RWPE1 (cell line): ENCODE measurements at regions not wholly inside any gene's neighbourhood (a gene's known extent, or its start where the extent isn't known, plus 50 kb on each side); places are given as distances from the start of the nearest gene placed in this dataset.

Experiments used
- CTCF ChIA-PET: fragments of 350-600 bp; sonication (Branson Sonifier 250); formaldehyde crosslinking; extraction: SDS; loops from one replicate; lab custom pipeline; 2021; lab: Yijun Ruan, JAX
- POLR2A ChIA-PET: fragments of 400-600 bp; formaldehyde crosslinking; extraction: SDS; loops from one replicate; lab custom pipeline; 2020; ENCODE audit warnings: antibody characterized with exemption; ENCODE audit not compliant: low non-redundant PET; lab: Yijun Ruan, JAX
- DNase-seq: peaks from one replicate; pipeline ENCODE4 v3.0.0; 2012; ENCODE audit warnings: low spot score
- H3K27ac ChIP-seq: fragments of 450-650 bp; 2 replicates; pipeline ENCODE4 v1.5.1; 2017
- CTCF ChIP-seq: fragments of 450-650 bp; conservative IDR thresholded peaks from 2 replicates; pipeline ENCODE4 v1.5.1; 2017; ENCODE audit warnings: low read depth, mild to moderate bottlenecking

DNA sequence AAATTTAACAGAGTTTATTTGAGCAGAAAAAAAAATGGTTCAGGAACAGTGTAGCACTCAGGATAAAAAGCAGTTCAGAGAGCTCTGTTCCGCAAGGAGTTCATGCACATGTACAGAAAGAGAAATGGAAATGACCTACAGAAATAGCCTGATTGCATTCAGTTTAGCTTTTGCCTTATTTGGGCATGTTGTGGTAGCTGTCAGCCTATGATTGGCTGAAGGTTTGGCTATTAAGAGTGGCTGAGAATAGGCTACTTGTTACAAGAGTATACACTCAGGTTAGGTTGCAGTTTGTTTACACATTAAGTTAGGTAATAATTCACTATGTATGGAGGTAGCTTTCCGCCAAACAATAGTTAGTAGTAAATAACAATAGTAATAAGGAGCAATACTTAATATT is 511.0 kb upstream of the TMPRSS15 start:
- no peak for TF ChIP-seq CTCF
- no peak for DNase-seq
- ChIA-PET CTCF (no interaction called here), POLR2A (no interaction called here)
- no peak overlapping the region for H3K27ac ChIP-seq

DNA sequence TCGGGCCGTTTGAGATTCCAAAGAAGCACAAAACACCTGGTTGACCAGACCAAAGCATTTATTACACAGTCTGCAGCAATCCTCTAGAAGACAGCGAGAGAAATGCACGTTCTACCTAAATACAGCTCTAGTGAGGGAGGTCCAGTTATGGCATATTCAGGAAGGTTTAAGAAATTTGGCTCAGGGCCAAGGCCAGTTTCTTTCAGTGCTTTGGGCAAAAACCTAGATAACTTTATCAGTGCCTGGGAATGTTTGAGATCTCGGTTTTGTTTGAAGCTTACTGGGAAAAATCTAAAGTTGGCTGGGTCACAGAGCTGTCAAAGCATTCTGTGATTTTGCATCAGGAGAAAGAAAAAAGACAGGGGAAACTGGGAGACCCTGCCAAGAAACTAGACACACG is 514.0 kb upstream of the TMPRSS15 start:
- no peak for TF ChIP-seq CTCF
- POLR2A ChIA-PET, result no interaction called here
- H3K27ac ChIP-seq, result no peak overlapping the region
- CTCF ChIA-PET, result no interaction called here
- no peak for DNase-seq

- no peak overlapping the region for H3K27ac ChIP-seq
- CTCF ChIA-PET, result no interaction called here
- TF ChIP-seq CTCF, result no peak
- DNase-seq, result no peak
- POLR2A ChIA-PET, result no interaction called here
Observed at GRCh38 chr21:18931237-18931636, 527.7 kb upstream of the TMPRSS15 start.

GRCh38 chr21:18937337-18937736 is 533.8 kb upstream of the TMPRSS15 start:
- ChIA-PET CTCF (no interaction called here), POLR2A (no interaction called here)
- no peak for TF ChIP-seq CTCF
- no peak overlapping the region for H3K27ac ChIP-seq
- no peak for DNase-seq

DNA sequence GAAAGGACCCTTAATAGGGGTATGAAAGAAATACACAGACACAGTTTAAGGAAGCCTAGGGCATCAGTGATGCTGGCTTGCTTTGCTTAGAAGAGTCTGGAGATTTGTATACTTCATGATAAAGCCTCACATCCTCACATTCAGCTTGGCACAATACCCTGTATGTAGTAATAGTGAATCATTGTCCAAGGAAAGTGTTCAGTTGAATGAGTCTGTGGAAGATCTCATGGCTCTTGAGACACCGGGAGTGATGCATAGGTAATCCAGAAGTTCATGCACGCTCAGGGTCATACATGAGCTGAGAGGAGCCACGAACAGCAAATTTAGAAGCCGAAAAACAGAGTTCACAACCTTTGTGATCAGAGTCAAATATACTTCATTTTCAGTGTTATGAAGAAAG is 537.2 kb upstream of the TMPRSS15 start:
- no peak for TF ChIP-seq CTCF
- CTCF ChIA-PET, result no interaction called here
- no peak for DNase-seq
- POLR2A ChIA-PET, result no interaction called here
- no peak overlapping the region for H3K27ac ChIP-seq

- H3K27ac ChIP-seq, result no peak overlapping the region
- TF ChIP-seq CTCF, result no peak
- ChIA-PET POLR2A (no interaction called here), CTCF (no interaction called here)
- no peak for DNase-seq
Observed at GRCh38 chr21:18950045-18950740, 546.6 kb upstream of the TMPRSS15 start.
